ENCODE measurements at regions not wholly inside any gene's neighbourhood (a gene's known extent, or its start where the extent isn't known, plus 50 kb on each side); places are given as distances from the start of the nearest gene placed in this dataset.

DNA sequence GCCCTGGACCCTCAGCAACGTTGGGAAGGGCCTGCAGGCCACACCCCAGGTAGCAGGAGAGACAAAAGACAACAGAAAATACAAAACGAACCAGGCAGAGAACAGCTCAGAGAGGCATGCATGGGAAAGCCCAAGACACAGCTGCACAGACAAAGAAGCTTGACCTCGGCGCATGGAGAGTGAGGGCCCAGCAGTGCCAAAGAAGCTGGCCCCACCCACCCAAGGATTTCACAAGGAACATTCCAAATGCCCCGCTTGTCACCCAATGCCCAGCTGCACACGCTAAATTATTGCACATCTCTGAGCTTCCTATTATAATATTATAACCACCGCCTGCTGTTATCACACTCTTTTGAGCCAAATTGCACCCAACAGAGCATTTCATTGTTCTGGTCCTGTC is 147.7 kb upstream of the TBL1X start:
- no peak for DNase-seq (ENCODE audit: low spot score)

DNA sequence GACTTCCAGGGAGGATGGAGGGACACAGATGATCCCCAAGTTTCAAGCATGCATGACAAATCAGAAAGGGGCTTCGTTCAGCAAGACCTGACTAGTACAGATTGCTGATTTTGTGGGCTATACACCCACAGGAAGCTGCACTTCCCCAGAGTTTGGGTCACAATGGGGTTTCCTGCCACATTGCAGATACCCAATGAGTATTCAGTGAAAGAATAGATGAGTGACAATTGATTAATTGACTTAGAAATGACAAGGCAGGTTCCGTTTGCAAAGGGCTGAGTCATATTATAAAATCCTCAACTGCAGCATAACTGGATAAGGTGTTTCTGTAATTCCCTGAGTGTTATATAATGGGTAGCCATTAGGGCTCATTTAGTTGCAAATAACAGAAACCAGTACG is 146.6 kb upstream of the TBL1X start:
- DNase-seq (ENCODE audit: low spot score), result peak; percentile 17

DNA sequence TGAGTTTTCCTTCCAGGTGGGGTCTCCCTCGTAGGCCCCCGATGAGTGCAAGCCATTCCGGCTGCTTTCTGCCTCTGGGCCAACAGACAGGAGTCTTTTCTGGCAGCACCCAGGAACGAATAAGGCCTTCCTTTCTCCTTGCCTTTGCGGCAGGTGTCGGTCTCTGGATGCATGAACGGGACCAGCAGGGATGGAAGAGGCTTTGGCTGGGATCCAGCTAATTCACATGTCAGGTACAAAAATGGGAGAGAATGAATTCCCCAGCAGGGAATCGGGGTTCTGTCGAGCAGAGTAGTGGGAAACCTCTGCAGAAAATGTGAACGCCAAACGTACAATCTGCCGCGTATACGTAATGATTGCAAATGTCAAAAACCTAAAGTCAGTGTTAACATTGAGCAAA is 146.1 kb upstream of the TBL1X start:
- no peak for DNase-seq (ENCODE audit: low spot score)

DNA sequence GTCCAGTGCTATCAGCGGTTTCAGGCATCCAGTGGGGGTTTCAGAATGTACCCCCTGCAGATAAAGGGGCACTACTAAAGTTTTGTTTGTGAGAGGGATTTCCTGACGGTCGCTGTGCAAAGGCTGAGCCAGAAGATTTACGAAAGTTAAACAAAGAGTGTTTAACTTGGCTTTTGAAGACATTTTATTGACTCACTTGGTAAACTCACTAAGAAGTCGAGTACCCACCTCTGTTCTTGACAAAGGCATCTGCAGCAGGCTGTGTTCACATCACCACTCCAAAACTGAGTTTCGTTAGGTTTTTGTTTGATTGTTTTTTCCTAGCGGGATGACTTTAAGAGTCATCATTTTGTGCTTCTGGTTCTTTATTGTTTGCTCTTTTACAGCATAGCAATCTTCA is 143.9 kb upstream of the TBL1X start:
- DNase-seq (ENCODE audit: low spot score), result no peak

DNA sequence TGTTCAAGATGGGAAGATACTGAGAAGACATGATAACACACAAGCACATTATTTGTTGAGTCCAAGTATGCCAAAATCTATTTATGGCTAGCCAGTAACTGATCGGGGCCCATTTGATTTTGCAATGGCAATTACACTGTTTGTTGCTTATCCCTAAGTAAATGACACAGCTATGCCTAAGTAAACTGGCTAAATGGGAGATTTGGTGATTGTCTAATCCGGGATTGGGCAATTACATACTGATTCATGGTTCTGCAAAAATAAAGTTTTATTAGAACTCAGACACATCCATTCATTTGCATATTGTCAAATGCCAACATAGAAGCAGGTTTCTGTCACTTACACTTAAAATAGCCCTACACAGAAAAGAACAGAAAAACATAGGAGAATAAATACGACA is 140.2 kb upstream of the TBL1X start:
- no peak for DNase-seq (ENCODE audit: low spot score)

DNA sequence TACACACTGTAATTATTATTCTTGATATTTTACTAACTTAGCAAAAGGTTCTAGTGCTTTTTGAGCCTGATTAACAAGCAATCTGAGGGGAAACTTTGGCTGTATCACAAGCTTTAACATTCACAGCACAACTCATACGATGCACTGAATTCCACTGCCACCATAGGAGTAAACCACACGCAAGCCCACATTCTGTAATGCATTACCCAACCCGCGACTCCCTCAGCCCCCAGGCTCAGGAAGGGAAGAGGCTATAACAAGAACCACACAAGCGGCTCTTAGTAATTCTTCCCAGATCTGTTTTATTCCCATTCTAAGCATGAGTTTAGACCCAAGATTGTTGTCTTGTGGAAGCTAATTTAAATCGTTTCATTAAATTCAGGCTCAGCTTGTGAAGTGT is 138.5 kb upstream of the TBL1X start:
- DNase-seq (ENCODE audit: low spot score), result no peak

DNA sequence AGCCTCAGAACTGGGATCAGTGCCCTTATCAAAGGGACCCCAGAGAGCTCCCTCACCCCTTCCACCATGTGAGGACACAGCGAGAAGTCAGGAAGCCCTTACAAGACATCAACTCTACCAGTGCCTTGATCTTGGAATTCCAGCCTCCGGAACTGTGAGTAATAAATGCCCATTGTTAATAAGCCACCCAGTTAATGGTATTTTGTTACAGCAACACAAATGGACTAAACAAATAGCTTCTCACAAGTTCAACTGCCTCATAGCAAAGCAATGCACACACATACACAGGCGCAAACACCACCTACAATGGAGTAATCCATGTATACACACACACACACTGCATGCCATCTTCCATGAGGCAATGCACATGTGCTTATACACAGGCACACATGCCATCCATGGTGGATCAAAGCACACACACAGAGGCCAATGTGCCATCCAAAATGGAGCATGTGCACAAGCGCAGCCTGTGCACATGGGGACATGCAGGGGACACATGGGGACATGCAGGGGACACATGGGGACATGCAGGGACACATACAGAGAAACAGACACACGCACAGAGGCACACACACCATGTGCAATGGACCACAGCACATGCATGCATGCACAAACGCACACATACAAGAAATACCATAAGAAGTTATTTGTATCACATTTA is 137.6 kb upstream of the TBL1X start:
- no peak for DNase-seq (ENCODE audit: low spot score)

DNA sequence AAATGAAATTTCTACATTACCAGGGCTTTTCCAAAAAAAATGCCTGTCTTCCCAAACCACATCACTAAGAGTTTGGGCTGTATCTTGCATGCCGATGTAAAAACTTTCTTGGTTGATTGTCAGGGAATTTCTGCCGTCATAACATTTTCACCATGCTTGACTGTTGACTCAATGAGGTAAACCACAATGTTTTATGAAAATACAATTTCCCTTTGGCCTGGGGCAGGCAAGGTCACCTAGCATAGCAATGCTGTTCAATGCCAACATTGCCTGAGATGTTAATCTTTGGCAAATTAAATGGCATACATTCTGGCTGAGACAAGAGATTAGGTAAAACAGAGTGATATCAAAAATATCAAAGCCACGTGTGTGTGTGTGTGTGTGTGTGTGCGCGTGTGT is 137.1 kb upstream of the TBL1X start:
- no peak for DNase-seq (ENCODE audit: low spot score)

DNA sequence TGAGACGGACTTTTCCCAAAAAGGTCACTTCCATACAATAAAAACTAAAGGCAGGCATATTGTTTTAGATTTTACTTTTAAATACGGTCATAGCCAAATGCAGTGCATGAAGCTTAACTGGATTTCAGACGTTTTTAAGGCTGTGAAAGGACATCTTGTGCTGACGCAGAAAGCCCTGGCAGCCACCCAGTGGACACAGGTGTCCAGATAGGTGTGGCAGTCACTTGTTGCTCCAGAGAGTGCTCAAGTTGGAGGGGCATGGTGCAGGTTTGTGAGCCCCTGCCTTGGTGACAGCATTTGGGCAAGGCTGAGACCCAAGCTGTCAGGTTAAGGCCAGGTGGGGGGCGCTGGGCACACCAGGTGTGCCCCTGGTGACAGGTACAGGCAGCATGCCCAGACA is 135.8 kb upstream of the TBL1X start:
- DNase-seq (ENCODE audit: low spot score), result no peak

DNA sequence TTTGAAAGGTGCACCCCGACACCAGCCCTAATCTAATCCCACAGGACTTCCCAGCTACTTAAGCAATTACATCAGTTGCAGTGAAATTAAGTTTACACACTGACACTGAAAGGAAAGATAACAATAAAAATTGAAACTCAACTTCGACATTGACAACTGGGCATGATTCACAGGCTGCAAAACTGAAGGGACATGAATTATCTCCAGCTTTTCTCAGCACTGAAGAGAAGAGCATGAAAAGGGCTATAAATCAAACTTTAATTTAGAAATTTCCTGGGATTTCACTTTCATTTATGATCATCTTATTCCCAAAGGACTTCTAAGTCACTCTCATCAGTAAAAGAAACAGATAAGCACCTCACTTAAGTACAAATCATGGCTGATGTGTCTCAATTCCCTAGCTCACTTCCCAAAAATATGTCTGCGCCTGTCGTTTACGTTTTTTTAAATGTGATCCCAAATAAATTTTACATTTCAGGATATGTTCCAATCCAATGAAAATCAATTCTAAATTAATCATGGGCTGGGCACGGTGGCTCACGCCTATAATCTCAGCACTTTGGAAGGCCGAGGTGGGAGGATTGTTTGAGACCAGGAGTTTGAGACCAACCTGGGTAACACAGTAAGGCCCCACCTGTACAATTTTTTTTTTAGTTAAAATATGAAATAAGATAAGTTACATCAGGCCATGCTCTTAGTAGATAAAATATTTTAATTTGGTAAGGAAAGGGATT is 134.4 kb upstream of the TBL1X start:
- DNase-seq (ENCODE audit: low spot score), result no peak

DNA sequence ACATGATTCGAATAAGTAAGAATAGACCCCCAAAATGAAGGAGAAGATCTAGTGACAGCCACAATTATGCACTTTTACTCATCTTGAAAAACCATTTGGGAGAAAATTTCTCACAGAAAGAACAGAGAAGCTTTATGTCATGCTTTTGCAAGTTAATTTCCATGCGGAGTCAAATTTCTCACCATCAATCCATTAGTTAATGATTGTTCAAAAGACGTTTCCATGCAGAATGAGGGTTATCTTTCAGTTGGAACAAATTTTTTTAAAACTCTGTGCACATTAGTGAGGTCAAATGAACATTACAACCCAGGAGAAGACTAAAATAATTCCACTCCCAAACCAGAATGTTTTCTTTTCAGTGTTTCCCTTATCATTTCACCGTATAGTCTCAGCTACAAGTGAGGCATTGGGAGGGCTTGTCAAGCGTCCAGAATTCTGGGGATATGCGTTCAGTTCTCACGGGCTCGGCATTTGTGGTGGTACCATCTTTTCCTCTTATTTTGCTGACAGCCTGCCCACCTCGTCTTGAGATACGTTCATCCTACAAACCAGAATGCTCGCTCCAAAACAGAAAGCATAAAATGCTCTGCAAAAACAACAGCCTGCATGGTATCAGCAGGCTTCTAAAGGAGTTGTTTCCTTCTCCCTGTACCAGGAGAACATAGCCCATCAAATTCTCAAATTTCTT is 130.8 kb upstream of the TBL1X start:
- no peak for DNase-seq (ENCODE audit: low spot score)

DNA sequence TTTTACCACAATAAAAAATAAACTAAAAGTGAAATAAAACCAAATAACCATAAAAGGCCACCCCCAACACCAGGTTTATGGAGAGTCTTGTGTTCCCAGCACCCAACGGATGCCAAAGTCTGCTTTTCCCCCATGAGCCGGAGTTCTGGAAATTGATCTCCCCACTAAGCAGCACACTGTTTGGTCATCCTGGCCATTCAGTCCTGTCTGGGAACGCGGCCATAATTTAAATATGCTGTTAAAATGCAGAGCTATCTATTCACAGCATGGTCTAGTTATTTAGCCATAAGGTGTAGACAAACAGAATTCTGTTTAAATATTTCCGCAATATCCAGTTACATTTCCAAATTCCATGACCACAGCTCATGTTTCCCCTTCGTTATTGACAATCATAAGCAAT is 129.6 kb upstream of the TBL1X start:
- no peak for DNase-seq (ENCODE audit: low spot score)

DNA sequence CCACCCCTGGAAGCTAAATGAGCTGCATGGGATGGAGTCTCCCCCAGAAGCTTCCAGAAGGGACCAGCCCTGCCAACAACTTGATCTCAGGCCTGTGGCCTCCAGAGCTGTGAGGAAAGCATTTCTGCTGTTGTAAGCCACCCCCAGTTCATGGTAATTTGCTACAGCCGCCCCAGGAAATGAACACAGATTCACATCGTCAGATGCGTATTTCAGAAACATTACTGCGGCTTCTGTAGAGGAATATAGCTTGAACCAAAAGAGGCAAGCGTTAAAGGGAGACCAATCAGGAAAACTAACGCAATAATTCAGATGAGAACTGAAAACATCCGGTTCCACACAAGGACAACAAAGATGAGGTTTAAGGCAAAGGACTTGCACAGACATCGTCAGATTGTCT is 128.4 kb upstream of the TBL1X start:
- DNase-seq (ENCODE audit: low spot score), result peak; percentile 50

DNA sequence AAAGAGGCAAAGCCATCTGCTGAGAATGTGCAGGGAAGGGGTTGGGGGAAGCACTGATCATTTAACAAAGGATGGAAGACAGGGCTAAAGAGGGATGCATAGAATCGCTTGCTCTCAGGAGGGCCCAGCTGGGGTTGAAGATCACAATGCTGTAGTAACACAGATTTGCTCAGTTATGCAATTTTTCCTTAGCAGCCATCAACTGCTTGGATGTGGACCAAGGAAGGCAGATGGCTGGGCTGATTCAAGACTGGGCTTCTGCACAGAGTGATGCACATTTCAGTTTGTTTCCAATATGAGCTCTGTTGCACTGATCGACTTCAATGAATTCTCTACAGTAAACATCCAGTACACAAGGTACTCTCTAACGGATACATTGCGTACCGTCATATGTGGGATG is 127.8 kb upstream of the TBL1X start:
- no peak for DNase-seq (ENCODE audit: low spot score)

DNA sequence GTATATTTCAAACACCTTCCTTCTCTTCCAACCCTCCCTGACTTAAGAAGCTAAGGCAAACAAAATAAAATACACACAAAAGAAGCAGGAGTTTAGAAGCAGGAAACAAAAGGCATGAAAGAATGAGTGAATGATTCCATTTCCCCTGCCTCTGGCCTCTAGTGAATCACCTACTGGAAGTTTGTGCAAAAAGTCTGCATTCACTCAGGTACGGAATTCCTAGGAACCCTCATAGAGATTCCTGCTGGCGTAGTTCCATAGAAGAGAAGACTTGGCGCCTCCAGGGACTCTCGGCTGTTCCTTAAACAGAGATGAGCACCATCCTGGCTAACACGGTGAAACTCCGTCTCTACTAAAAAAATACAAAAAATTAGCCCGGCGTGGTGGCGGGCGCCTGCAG is 125.9 kb upstream of the TBL1X start:
- DNase-seq (ENCODE audit: low spot score), result no peak

DNA sequence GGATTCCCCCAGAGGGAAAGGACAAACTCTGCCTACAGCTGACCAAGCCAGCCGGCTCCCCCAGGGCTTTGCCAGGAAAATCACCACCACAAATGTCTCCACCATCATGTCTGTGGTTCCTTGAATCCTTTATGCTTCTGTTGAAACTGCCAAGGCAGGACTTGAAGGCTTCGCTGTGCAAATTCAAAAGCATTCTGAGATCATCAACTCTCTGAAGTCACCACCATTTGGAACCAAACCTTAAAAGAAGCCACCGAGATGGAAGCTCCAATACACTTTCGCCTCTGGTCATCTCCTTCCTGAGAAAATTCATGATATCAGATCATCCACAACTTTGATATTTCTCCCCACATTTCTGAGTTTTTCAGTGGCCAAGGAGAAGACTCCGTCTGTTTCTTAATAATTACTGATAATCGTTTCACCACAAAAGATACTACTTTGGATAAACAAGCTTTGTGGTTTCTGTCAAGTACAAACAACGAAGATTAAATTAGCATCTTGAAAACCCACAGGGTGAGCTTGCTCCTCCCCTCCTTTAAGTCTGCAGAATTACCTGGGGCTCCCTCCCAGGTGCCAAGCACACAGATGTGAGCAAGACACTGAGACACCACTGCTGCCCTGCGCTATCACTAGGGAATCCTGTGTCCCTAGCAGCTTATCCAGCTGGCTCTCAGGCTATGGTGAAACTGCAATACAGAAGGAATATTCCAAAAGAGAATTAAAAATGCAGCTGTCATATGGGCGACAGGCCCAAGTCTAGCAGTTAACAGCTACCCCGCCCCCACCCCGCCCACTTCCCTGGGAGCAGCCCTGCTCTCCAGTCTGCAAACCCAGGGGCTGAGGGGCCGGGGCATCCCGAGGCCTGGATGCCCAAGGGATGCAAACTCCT is 125.0 kb upstream of the TBL1X start:
- peak; percentile 61 for DNase-seq (ENCODE audit: low spot score)

DNA sequence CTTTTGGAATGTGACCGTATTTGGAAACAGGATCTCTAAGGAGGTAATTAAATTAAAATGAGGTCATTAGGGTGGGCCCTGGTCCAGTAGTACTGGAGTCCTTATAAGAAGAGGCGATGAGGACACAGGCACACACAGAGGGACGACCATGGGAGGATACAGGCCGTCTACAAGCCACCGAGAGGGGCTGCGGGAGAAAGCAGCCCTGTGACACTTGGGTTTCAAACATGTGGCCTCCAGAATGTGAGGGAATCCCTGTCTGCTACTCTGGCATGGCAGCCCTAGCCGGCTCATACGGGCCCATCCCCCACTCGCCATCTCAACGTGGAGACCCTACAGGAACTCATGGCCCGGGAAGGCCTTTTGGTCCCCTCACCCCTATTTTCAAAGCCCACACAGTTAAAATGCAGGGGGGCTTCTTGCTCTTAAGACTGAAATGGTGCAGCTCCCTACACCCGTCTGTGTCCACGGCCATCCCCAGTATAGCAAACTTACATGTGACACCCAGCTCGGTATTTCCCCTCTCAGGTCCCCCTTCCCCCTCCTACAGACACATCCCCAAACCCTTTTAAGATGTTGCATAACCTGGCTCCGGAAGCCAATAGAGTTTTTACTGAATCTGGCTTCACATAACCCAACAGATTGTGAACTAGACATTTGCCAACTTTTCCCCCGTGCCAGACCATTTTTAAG is 124.1 kb upstream of the TBL1X start:
- DNase-seq (ENCODE audit: low spot score), result peak; percentile 74

DNA sequence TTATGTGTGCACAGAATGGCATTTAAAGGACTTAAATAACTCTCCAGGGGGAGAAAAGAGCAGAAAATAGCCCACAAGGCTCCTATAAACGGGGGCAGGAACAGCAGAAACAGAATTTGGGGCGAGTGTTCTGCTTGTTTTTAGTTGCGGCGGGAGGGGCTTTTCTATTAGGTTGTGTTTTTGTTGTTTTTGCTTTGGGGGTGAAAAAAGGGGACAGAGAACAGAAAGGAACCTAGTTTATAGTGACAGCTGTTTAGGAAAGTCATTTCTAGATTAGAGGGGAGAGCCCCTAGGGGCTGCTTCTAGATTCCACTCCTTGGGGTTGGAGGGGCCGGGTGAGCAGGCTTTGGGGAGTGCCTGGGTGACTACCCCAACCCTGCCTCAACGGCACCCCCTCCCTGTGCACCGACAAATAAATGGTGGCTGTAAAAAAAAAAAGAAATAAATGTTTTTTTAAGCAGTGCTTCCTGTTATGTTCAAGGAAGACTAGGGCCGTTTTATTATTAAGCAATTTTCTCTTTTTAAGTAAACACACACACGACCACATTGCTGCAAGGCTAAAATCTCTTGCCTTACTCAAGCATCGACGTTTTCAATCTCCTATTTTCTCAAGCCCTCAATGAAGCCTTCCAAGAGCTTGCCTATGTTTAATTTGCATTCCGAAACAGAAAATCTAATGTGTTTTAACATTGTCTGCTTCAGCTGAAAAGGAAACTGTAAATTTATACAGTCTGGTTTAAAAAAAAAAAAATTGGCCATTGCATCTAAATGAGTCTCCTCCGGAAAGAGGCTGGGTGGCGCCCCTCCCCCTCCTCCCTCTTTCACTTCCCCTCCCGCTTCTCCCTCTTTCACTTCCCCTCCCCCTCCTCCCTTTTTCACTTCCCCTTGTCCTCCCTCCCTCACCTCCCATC is 123.3 kb upstream of the TBL1X start:
- DNase-seq (ENCODE audit: low spot score), result peak; percentile 81

DNA sequence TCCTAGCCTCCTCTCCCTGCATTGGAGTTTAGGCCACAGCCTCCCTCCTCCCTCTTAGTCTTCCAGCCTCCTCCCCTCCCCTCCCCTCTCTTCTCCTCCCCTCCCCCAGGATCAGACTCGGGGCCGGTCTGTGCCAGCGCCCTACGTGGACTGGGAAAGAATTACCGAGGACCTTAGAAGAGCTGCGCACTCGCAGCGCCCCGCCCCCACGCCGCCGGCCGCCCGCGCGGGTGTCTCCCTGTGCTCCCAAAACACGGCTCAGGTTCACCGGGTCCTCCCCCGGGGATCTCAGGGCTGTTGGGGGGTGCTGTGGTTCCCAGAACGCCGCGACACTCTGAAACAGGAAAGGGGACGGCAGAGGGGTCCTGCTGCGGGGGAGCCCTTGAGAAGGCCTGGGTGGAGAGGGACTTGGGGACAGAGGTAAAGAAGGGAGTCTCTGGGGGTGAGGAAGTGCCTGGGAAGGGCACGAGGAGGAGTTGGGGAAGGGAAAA is 122.3 kb upstream of the TBL1X start:
- peak; percentile 59 for DNase-seq (ENCODE audit: low spot score)

DNA sequence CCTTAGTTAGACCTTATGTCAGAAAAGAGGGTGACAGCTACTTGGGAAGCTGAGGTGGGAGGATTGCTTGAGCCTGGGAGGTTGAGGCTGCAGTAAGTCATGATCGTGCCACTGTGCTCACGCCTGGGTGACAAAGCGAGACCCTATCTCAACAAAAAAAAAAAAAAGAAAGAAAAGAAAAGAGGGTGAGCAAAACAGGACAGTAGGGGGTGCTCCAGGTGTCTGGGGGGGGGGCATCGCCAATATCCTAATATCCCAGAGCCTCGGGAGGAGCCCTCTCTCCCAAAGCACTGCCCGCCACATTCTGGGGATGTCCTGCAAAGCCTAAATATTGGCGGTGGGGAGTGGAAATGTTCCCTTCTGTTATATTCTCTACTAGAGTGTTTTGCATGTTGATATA is 120.9 kb upstream of the TBL1X start:
- DNase-seq (ENCODE audit: low spot score), result no peak

DNA sequence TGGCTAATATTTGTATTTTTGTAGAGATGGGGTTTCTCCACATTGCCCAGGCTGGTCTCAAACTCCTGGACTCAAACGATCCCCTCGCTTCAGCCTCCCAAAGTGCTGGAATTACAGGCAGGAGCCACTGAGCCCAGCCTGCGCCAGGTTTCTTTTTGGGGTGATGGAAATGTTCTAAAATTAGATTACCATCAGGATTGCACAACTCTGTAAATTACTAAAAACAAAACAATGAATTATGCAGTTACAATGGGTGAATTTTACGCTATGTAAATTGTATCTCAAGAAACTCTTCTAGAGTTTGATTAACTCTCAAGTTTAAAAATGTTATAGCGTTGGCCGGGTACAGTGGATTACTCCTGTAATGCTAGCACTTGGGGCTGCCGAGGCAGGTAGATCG is 118.9 kb upstream of the TBL1X start:
- no peak for DNase-seq (ENCODE audit: low spot score)
